H9 (cell line): ENCODE measurements at regions not wholly inside any gene's neighbourhood (a gene's known extent, or its start where the extent isn't known, plus 50 kb on each side); places are given as distances from the start of the nearest gene placed in this dataset.

Experiments
- DNase-seq: peaks from one replicate; pipeline ENCODE4 v3.0.0-alpha.2; 2017
- H2AFZ ChIP-seq: one replicate; pipeline ENCODE4 v1.6.1; 2013; ENCODE audit warnings: mild to moderate bottlenecking, low read length, control low read depth, moderate library complexity
- H2AK5ac ChIP-seq: 2 replicates; pipeline ENCODE4 v1.6.1; 2013; ENCODE audit warnings: low read length, control low read depth, mixed read lengths; ENCODE audit not compliant: insufficient read length
- H2BK120ac ChIP-seq: one replicate; pipeline ENCODE4 v1.6.1; 2013; ENCODE audit warnings: low read depth, mild to moderate bottlenecking, low read length, control low read depth, inconsistent platforms; ENCODE audit not compliant: poor library complexity, severe bottlenecking
- H2BK12ac ChIP-seq: 2 replicates; pipeline ENCODE4 v1.6.1; 2013; ENCODE audit warnings: low read length, control low read depth, mixed read lengths, low read depth; ENCODE audit not compliant: insufficient read length
- H2BK15ac ChIP-seq: 2 replicates; pipeline ENCODE4 v1.6.1; 2013; ENCODE audit warnings: low read depth, low read length, control low read depth
- H2BK20ac ChIP-seq: one replicate; pipeline ENCODE4 v1.6.1; 2013; ENCODE audit warnings: low read depth, mild to moderate bottlenecking, low read length, control low read depth, inconsistent platforms; ENCODE audit not compliant: poor library complexity, severe bottlenecking
- H2BK5ac ChIP-seq: 2 replicates; pipeline ENCODE4 v1.6.1; 2013; ENCODE audit warnings: low read length, control low read depth, mixed read lengths; ENCODE audit not compliant: insufficient read length
- H3K14ac ChIP-seq: 2 replicates; pipeline ENCODE4 v1.6.1; 2013; ENCODE audit warnings: low read length, control low read depth; ENCODE audit not compliant: insufficient read depth
- H3K18ac ChIP-seq: 2 replicates; pipeline ENCODE4 v1.6.1; 2013; ENCODE audit warnings: low read depth, mild to moderate bottlenecking, mixed read lengths, low read length, control low read depth; ENCODE audit not compliant: insufficient read length
- H3K23ac ChIP-seq: 2 replicates; pipeline ENCODE4 v1.6.1; 2013; ENCODE audit warnings: low read length, control low read depth, mixed read lengths, low read depth; ENCODE audit not compliant: insufficient read length
- H3K23me2 ChIP-seq: 2 replicates; pipeline ENCODE4 v1.6.1; 2013; ENCODE audit warnings: low read depth, mild to moderate bottlenecking, mixed read lengths, low read length, control low read depth; ENCODE audit not compliant: insufficient read length, poor library complexity, severe bottlenecking
- H3K27ac ChIP-seq: 2 replicates; pipeline ENCODE4 v1.5.1; 2013; ENCODE audit warnings: low read length, control low read depth, mixed read lengths, low read depth; ENCODE audit not compliant: insufficient read length
- H3K27me3 ChIP-seq: 2 replicates; pipeline ENCODE4 v1.6.1; 2013; ENCODE audit warnings: low read length, control low read depth, inconsistent platforms; ENCODE audit not compliant: insufficient read depth
- H3K4ac ChIP-seq: 2 replicates; pipeline ENCODE4 v1.6.1; 2013; ENCODE audit warnings: low read depth, mild to moderate bottlenecking, control low read depth, inconsistent platforms, low read length, moderate library complexity
- H3K4me1 ChIP-seq: 2 replicates; pipeline ENCODE4 v1.6.1; 2013; ENCODE audit warnings: low read length, control low read depth, inconsistent platforms; ENCODE audit not compliant: insufficient read depth
- H3K4me2 ChIP-seq: 2 replicates; pipeline ENCODE4 v1.6.1; 2013; ENCODE audit warnings: low read length, control low read depth, mixed read lengths; ENCODE audit not compliant: insufficient read length, insufficient read depth
- H3K56ac ChIP-seq: 2 replicates; pipeline ENCODE4 v1.6.1; 2013; ENCODE audit warnings: low read depth, mild to moderate bottlenecking, mixed read lengths, low read length, control low read depth; ENCODE audit not compliant: insufficient read length
- H3K79me1 ChIP-seq: 2 replicates; pipeline ENCODE4 v1.6.1; 2013; ENCODE audit warnings: low read depth, mild to moderate bottlenecking, moderate library complexity, low read length, control low read depth, inconsistent platforms; ENCODE audit not compliant: insufficient read depth, poor library complexity, severe bottlenecking
- H3K79me2 ChIP-seq: 2 replicates; pipeline ENCODE4 v1.6.1; 2013; ENCODE audit warnings: low read length, control low read depth, inconsistent platforms; ENCODE audit not compliant: insufficient read depth
- H3K9ac ChIP-seq: 2 replicates; pipeline ENCODE4 v1.6.1; 2013; ENCODE audit warnings: low read length, control low read depth, mixed read lengths; ENCODE audit not compliant: insufficient read length; ENCODE audit errors: extremely low read depth
- H3K9me3 ChIP-seq: one replicate; pipeline ENCODE4 v1.6.1; 2013; ENCODE audit warnings: low read depth, low read length, inconsistent platforms; ENCODE audit not compliant: control insufficient read depth
- H3T11ph ChIP-seq: one replicate; pipeline ENCODE4 v1.6.1; 2013; ENCODE audit warnings: mild to moderate bottlenecking, low read length, control low read depth, inconsistent platforms
- H4K20me1 ChIP-seq: one replicate; pipeline ENCODE4 v1.6.1; 2013; ENCODE audit not compliant: control insufficient read depth, insufficient read length, insufficient read depth
- H4K5ac ChIP-seq: 2 replicates; pipeline ENCODE4 v1.6.1; 2013; ENCODE audit warnings: low read depth, mild to moderate bottlenecking, mixed read lengths, low read length, control low read depth; ENCODE audit not compliant: insufficient read length
- H4K8ac ChIP-seq: replicated peaks from 2 replicates; pipeline ENCODE4 v1.6.1; 2013; ENCODE audit warnings: low read length, control low read depth, mixed read lengths, low read depth; ENCODE audit not compliant: insufficient read length
- H4K91ac ChIP-seq: 2 replicates; pipeline ENCODE4 v1.6.1; 2013; ENCODE audit warnings: low read depth, mild to moderate bottlenecking, moderate library complexity, mixed read lengths, low read length, control low read depth; ENCODE audit not compliant: insufficient read length
- H3K27ac Mint-ChIP-seq, 3 experiments: 2 replicates in 2 of 3; 3 replicates in 1 of 3; pipeline ENCODE4 v1.8.0; 2020 to 2021; ENCODE audit warnings: mixed read lengths in 3 of 3, mild to moderate bottlenecking in 1 of 3, moderate library complexity in 1 of 3
- H3K27me3 Mint-ChIP-seq: 2 replicates; pipeline ENCODE4 v1.8.0; 2021; ENCODE audit warnings: low read depth, mild to moderate bottlenecking, moderate library complexity, mixed read lengths
- H3K36me3 Mint-ChIP-seq, 3 experiments: 2 replicates in 2 of 3; 3 replicates in 1 of 3; pipeline ENCODE4 v1.8.0; 2020 to 2021; ENCODE audit warnings: low read depth in 3 of 3, mixed read lengths in 3 of 3; ENCODE audit not compliant: insufficient read depth in 1 of 3
- H3K4me1 Mint-ChIP-seq, 2 experiments: 2 replicates each; pipeline ENCODE4 v1.8.0; 2020; ENCODE audit warnings: mixed read lengths in 2 of 2
- H3K4me3 Mint-ChIP-seq, 2 experiments: 2 replicates in 1 of 2; 3 replicates in 1 of 2; pipeline ENCODE4 v1.8.0; 2020 to 2021; ENCODE audit warnings: mild to moderate bottlenecking in 2 of 2, mixed read lengths in 2 of 2, moderate library complexity in 1 of 2
- H3K9me3 Mint-ChIP-seq, 2 experiments: 2 replicates in 1 of 2; 3 replicates in 1 of 2; pipeline ENCODE4 v1.8.0; 2020; ENCODE audit warnings: mild to moderate bottlenecking in 2 of 2, mixed read lengths in 2 of 2, moderate library complexity in 1 of 2
- CTCF ChIP-seq: fragments of 200-600 bp; sonication (generic); conservative IDR thresholded peaks from 3 replicates; pipeline ENCODE4 v1.8.0; 2021; ENCODE audit warnings: antibody characterized with exemption, mild to moderate bottlenecking
- WGBS: extraction: QIAGEN DNeasy Blood & Tissue Kit; methylation state at CpG from one replicate; pipeline ENCODE4 v1.1.7; 2013; ENCODE audit warnings: missing lambda C conversion rate, low lambda C conversion rate, mixed read lengths; ENCODE audit not compliant: insufficient read length; ENCODE audit errors: extremely low coverage; 5-methylcytosine and 5-hydroxymethylcytosine counted together

- no peak overlapping the region for H2BK120ac ChIP-seq
- Mint-ChIP-seq H3K4me3 (no peak overlapping the region), H3K27me3 (no peaks in the 10 kb centered on the region), H3K9me3 (peaks cover 4 to 6% of the 10 kb centered on the region in 2 experiments; a peak in 3 of 5 replicates), H3K36me3 (no peaks in the 10 kb centered on the region; a peak in 2 of 7 replicates), H3K4me1 (no peaks in the 10 kb centered on the region), H3K27ac (no peak overlapping the region)
- H3K27ac ChIP-seq, result no peak overlapping the region
- no peak overlapping the region for H3K4ac ChIP-seq
- no peaks in the 10 kb centered on the region for H4K20me1 ChIP-seq
- no peak overlapping the region for H3K4me2 ChIP-seq
- H4K5ac ChIP-seq, result no peak overlapping the region
- H2BK20ac ChIP-seq, result no peak overlapping the region
- no peak overlapping the region for H2BK12ac ChIP-seq
- H3K18ac ChIP-seq, result no peak overlapping the region
- TF ChIP-seq CTCF, result no peak
- no peak overlapping the region for H2BK15ac ChIP-seq
- no CpG with 5 or more reads among the region's 4 CpGs for WGBS
- no peaks in the 10 kb centered on the region for H3K4me1 ChIP-seq
- H4K8ac ChIP-seq, result no peak overlapping the region
- H3K14ac ChIP-seq, result no peak overlapping the region
- H3K9me3 ChIP-seq, result no peaks in the 10 kb centered on the region
- H4K91ac ChIP-seq, result no peak overlapping the region
- H2AFZ ChIP-seq, result no peak overlapping the region
- H3K27me3 ChIP-seq, result no peaks in the 10 kb centered on the region
- H3K79me1 ChIP-seq, result no peaks in the 10 kb centered on the region
- no peak overlapping the region for H3K23ac ChIP-seq
- DNase-seq, result no peak
- no peak overlapping the region for H3K9ac ChIP-seq
- H3K79me2 ChIP-seq, result no peaks in the 10 kb centered on the region
- H2AK5ac ChIP-seq, result no peak overlapping the region
- H3K56ac ChIP-seq, result no peak overlapping the region
- no peak overlapping the region for H2BK5ac ChIP-seq
- H3T11ph ChIP-seq, result no peak overlapping the region
- no peaks in the 10 kb centered on the region for H3K23me2 ChIP-seq
These were observed 806.8 kb downstream of the PCDH18 start for GRCh38 chr4:136725286-136726081.
